ENCODE measurements at regions not wholly inside any gene's neighbourhood (a gene's known extent, or its start where the extent isn't known, plus 50 kb on each side); places are given as distances from the start of the nearest gene placed in this dataset.
"Not testable (repeated sequence)": the region's sequence is repeated elsewhere in the genome, so short reads cannot be mapped to it uniquely, and the experiment has no call there.

- DNase-seq, result no peak
These were observed 187.8 kb upstream of the LHX8 start for GRCh38 chr1:74946388-74946787.

GRCh38 chr1:74949348-74949747 is 184.8 kb upstream of the LHX8 start:
- not testable (repeated sequence) for DNase-seq

- DNase-seq, result not testable (repeated sequence)
These were observed 182.2 kb upstream of the LHX8 start for GRCh38 chr1:74951981-74952380.

GRCh38 chr1:74952786-74953185 is 181.4 kb upstream of the LHX8 start:
- DNase-seq, result no peak

GRCh38 chr1:74953622-74954021 is 180.6 kb upstream of the LHX8 start:
- DNase-seq, result no peak

- no peak for DNase-seq
These were observed 171.1 kb upstream of the LHX8 start for GRCh38 chr1:74963120-74963519.

GRCh38 chr1:74964508-74965102 is 169.6 kb upstream of the LHX8 start:
- DNase-seq, result peak; percentile 83

GRCh38 chr1:74969566-74970135 is 164.5 kb upstream of the LHX8 start:
- no peak for DNase-seq

GRCh38 chr1:74971982-74972381 is 162.2 kb upstream of the LHX8 start:
- no peak for DNase-seq

- DNase-seq, result no peak
These were observed 157.7 kb upstream of the LHX8 start for GRCh38 chr1:74976491-74976890.

GRCh38 chr1:74992448-74992847 is 141.7 kb upstream of the LHX8 start:
- DNase-seq, result not testable (repeated sequence)

GRCh38 chr1:74995821-74996220 is 138.4 kb upstream of the LHX8 start:
- no peak for DNase-seq

- DNase-seq, result no peak
These were observed 123.6 kb upstream of the LHX8 start for GRCh38 chr1:75010547-75010946.

GRCh38 chr1:75014250-75014649 is 119.9 kb upstream of the LHX8 start:
- DNase-seq, result no peak

GRCh38 chr1:75023005-75023404 is 111.2 kb upstream of the LHX8 start:
- no peak for DNase-seq

GRCh38 chr1:75034376-75034775 is 99.8 kb upstream of the LHX8 start:
- no peak for DNase-seq

- no peak for DNase-seq
These were observed 98.7 kb upstream of the LHX8 start for GRCh38 chr1:75035536-75035935.

GRCh38 chr1:75053207-75053606 is 81.0 kb upstream of the LHX8 start:
- no peak for DNase-seq

GRCh38 chr1:75058424-75058823 is 75.8 kb upstream of the LHX8 start:
- DNase-seq, result no peak

- DNase-seq, result no peak
These were observed 72.1 kb upstream of the LHX8 start for GRCh38 chr1:75062111-75062510.

GRCh38 chr1:75067975-75068374 is 66.2 kb upstream of the LHX8 start:
- DNase-seq, result no peak

GRCh38 chr1:75074831-75075395 is 59.3 kb upstream of the LHX8 start:
- DNase-seq, result no peak

- DNase-seq, result peak; percentile 32
These were observed 54.5 kb upstream of the LHX8 start for GRCh38 chr1:75079538-75080290.

- no peak for DNase-seq
These were observed 51.0 kb upstream of the LHX8 start for GRCh38 chr1:75083223-75083622.

Measured in eye (tissue), 1 donor.